ENCODE measurements at regions not wholly inside any gene's neighbourhood (a gene's known extent, or its start where the extent isn't known, plus 50 kb on each side); places are given as distances from the start of the nearest gene placed in this dataset.

DNA sequence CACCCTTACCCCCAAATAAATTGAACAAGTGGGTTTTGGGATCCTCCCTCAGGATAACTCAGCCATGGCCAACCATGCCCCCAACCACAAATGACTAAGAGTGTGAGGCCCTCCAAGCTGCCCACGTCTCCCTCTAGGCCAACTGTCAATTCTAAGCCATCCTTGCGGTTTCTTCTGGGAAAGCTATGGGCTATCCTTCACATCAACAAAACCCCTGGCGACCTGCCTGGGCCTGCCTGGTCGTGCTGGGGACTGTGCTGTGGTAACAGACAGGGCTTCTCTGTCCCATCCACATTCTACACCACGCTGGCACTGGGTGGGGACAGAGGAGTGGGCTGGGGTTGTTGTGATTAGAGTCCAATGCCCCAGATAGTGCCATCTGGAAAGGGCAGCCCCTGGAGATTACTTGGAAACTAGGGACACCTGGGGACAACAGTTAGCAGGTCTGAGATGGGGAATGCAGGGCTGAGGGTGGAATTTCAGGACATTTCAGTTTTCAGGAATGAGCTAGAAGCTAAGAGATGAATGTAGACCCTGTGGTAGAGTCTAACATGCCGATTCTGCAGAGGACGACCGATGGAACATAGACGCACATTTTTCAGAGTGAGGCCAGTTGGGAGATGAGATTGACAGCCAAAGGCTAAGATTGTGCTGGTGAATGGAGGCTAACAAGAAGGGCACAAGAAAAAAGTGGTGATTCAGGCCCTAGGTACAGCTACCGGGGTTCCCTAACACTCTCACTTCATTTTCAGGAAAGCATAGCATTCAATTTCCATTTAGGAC is 131.9 kb downstream of the RASSF10 start:
- H3K4me3 Mint-ChIP-seq = no peak overlapping the region
- H3K4me1 Mint-ChIP-seq = peaks cover 38% of the 10 kb centered on the region
- H3K9me3 Mint-ChIP-seq = peaks cover 3% of the 10 kb centered on the region
- no peaks in the 10 kb centered on the region for H3K36me3 Mint-ChIP-seq
- H3K27me3 Mint-ChIP-seq (ENCODE audit: low read depth) = no peaks in the 10 kb centered on the region
- no peak for DNase-seq (ENCODE audit: low spot score in 2 of 2, unreplicated experiment in 2 of 2)
- TF ChIP-seq, protein P1, sequence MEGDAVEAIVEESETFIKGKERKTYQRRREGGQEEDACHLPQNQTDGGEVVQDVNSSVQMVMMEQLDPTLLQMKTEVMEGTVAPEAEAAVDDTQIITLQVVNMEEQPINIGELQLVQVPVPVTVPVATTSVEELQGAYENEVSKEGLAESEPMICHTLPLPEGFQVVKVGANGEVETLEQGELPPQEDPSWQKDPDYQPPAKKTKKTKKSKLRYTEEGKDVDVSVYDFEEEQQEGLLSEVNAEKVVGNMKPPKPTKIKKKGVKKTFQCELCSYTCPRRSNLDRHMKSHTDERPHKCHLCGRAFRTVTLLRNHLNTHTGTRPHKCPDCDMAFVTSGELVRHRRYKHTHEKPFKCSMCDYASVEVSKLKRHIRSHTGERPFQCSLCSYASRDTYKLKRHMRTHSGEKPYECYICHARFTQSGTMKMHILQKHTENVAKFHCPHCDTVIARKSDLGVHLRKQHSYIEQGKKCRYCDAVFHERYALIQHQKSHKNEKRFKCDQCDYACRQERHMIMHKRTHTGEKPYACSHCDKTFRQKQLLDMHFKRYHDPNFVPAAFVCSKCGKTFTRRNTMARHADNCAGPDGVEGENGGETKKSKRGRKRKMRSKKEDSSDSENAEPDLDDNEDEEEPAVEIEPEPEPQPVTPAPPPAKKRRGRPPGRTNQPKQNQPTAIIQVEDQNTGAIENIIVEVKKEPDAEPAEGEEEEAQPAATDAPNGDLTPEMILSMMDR (IDR thresholded peaks at IDR 0.05; ENCODE audit: unreplicated experiment) = no peak
- H3K27ac Mint-ChIP-seq = no peak overlapping the region

DNA sequence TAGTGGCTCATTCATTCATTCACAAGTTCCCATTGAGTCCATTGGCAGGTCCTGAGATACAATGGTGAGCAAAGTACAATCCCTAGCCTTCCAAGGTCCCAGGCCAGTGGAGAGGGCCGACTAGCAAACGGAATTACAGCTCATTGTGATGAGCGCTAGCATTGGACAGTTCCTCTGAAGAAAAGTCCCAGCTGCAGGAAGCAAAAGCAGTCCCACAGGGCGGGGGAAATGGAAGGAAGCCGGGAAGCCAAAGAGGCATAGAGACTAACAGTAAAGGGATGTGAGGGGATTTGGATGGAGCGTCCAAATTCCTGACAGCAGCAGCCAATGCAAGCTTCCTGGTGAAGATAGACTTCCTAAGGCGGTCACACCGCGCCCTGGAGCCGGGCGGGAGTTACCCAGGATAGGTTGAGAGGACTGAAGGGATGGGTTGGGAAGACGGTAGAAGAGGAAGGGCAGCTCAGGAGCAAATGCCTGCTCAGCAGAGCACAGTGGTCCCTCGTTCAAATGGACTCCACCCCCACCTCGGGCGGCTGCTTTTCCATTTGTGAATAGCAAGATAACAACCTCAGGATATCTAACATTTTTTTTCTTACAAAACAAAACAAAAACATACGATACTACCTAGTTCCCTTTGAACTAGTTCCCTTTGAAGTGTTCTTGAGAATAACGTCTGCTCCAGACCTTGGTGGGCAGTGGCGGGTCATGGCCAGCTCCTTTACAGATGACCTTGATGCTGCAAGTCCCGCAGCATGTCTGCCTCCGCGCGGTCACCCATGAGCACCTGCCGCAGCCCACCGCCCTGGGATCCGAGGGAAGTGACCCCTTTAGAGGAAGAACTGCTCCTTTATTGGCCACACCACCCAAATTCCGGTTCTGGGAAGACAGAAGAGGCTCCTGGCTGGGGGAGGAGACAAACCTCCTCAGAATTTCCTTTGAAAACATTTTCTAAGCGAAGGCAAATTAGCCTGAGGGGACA is 132.9 kb downstream of the RASSF10 start:
- DNase-seq (ENCODE audit: low spot score in 2 of 2, unreplicated experiment in 2 of 2) = no peak
- Mint-ChIP-seq H3K9me3 (peaks cover 3% of the 10 kb centered on the region), H3K4me3 (no peak overlapping the region), H3K27me3 (ENCODE audit: low read depth) (no peaks in the 10 kb centered on the region), H3K36me3 (no peaks in the 10 kb centered on the region), H3K4me1 (peaks cover 34% of the 10 kb centered on the region), H3K27ac (no peak overlapping the region)
- TF ChIP-seq, protein P1 (IDR thresholded peaks at IDR 0.05; ENCODE audit: unreplicated experiment) = no peak

DNA sequence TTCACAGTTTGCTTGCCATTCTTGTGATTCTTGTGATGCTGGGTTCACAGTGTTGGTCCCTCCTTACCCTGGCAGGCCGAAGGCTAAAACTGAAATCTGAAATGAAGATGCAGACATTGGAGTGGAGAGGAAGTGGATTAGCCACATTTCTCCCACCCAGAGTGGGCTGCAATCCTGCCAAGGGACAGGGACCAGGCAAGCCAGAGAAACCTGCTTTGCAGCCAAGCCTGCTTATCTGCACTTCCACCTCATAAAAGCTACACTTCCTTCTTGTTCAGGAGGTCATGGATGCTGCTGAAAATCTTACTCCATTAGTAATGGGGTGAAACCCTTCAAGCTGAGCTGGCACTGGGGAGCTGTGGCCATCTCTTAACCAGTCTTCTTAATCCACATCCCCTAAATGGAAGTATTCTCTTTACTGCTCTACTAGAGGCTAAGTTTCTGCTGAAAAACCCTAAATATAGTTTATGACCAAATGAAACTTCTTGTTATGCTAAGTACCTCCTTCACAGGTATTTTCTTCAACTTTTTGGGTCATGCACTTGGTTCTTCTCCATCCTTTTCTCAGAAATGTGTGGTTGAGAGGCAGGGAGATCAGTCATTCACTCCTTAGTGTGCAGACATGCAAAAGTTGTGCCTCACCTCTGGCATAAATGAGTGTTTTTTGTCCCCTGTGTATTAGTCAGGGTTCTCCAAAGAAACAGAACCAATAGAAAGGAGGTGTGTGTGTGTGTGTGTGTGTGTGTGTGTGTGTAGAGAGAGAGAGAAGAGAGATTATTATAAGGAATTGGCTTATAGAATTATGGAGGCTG is 133.9 kb upstream of the BMAL1 start:
- Mint-ChIP-seq H3K27ac (no peak overlapping the region), H3K4me1 (peaks cover 34% of the 10 kb centered on the region), H3K36me3 (no peaks in the 10 kb centered on the region), H3K27me3 (ENCODE audit: low read depth) (no peaks in the 10 kb centered on the region), H3K9me3 (no peaks in the 10 kb centered on the region), H3K4me3 (no peak overlapping the region)
- TF ChIP-seq, protein P1 (IDR thresholded peaks at IDR 0.05; ENCODE audit: unreplicated experiment) = no peak
- DNase-seq (ENCODE audit: low spot score in 2 of 2, unreplicated experiment in 2 of 2) = no peak

DNA sequence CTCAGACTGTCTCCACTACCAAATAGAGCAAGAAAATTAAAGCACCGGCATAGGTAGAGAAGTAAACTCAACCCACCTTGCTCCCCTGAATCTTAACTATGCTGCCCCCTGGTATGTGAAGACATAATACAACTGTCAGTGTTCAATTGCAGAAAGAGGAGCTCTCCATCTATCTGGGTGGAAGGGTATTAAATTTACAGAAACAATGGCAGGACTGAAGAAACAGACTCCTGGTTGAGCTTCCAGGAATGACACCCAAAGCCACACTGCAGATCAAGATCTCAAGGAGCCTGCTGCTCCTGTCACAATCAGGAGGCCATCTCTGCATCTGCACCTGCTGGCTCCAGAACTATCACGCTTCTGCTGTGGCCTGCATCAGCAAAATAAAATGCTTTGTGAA is 132.1 kb upstream of the BMAL1 start:
- Mint-ChIP-seq H3K36me3 (no peaks in the 10 kb centered on the region), H3K27ac (no peak overlapping the region), H3K4me1 (peaks cover 29% of the 10 kb centered on the region), H3K4me3 (no peak overlapping the region), H3K27me3 (ENCODE audit: low read depth) (no peaks in the 10 kb centered on the region), H3K9me3 (no peaks in the 10 kb centered on the region)
- TF ChIP-seq, protein P1 (IDR thresholded peaks at IDR 0.05; ENCODE audit: unreplicated experiment) = no peak
- DNase-seq (ENCODE audit: low spot score in 2 of 2, unreplicated experiment in 2 of 2) = no peak

DNA sequence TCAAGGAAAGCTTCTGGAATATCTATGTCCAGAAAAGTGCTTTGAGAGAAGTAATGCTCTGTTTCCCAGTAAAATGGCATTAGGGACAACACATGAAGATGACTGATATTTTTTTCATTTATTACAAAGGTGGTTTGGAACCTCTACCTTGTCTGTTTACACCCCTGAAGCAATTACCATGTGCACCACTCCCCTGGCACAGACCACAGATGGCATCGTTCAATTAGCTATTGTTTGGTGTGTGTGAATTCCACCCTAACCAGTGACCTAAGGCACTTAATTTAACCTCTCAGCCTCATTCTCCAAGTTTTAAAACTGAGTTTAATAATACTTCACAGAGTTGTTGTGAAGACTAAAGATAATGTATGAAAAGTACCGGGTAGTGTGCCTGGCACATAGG is 127.6 kb upstream of the BMAL1 start:
- no peak for DNase-seq (ENCODE audit: low spot score in 2 of 2, unreplicated experiment in 2 of 2)
- H3K4me1 Mint-ChIP-seq = no peaks in the 10 kb centered on the region
- peaks cover under 1% of the 10 kb centered on the region for H3K9me3 Mint-ChIP-seq
- peaks cover 5% of the 10 kb centered on the region for H3K27me3 Mint-ChIP-seq (ENCODE audit: low read depth)
- no peaks in the 10 kb centered on the region for H3K36me3 Mint-ChIP-seq
- H3K4me3 Mint-ChIP-seq = no peak overlapping the region
- no peak overlapping the region for H3K27ac Mint-ChIP-seq
- TF ChIP-seq, protein P1 (IDR thresholded peaks at IDR 0.05; ENCODE audit: unreplicated experiment) = no peak

Measured in mesothelial cell of epicardium (in vitro differentiated cells).